ENCODE measurements at regions not wholly inside any gene's neighbourhood (a gene's known extent, or its start where the extent isn't known, plus 50 kb on each side); places are given as distances from the start of the nearest gene placed in this dataset.

GRCh38 chr19:28636016-28636629 is 576.8 kb downstream of the UQCRFS1 start:
- Histone ChIP-seq H3K4me1 (no peaks in the 10 kb centered on the region), H3K9me3 (peaks cover 0 to 16% (median 2%) of the 10 kb centered on the region in 12 donors), H3K27ac (no peak overlapping the region), H3K4me3 (no peak overlapping the region), H3K27me3 (peaks cover 0 to 5% (median 0%) of the 10 kb centered on the region in 9 donors), H3K36me3 (no peaks in the 10 kb centered on the region)
- ATAC-seq = no peak
- DNase-seq = no peak
- intact Hi-C loops (cut with DNase I) = loop anchor here in 1 of 10 donors (10.0 kb wide), 1 partner anchor 171 kb away; no protein-coding TSS in a partner anchor
- WGBS, 4 donors = 58 to 78% (median 72%) methylated on average over 5 of the region's 5 CpGs
- no peak for TF ChIP-seq CTCF (IDR thresholded peaks at IDR 0.05)
- TF ChIP-seq POLR2A (IDR thresholded peaks at IDR 0.05) = no peak

- H3K27ac ChIP-seq = no peak overlapping the region
- H3K4me3 ChIP-seq = no peak overlapping the region
- DNase-seq (no peak), ATAC-seq (no peak)
- H3K27me3 ChIP-seq = peaks cover 0 to 5% (median 0%) of the 10 kb centered on the region in 9 donors
- no peaks in the 10 kb centered on the region for H3K36me3 ChIP-seq
- peaks cover 0 to 16% (median 2%) of the 10 kb centered on the region in 12 donors for H3K9me3 ChIP-seq
- WGBS, 4 donors = 59 to 67% (median 63%) methylated on average over 1 of the region's 1 CpG
- TF ChIP-seq POLR2A (IDR thresholded peaks at IDR 0.05) (no peak), CTCF (IDR thresholded peaks at IDR 0.05) (no peak)
- no peaks in the 10 kb centered on the region for H3K4me1 ChIP-seq
- intact Hi-C loops (cut with DNase I) = loop anchor here in 6 of 10 donors (5.0 to 10.0 kb wide), 2 partner anchors 168 to 170 kb away; no protein-coding TSS in a partner anchor
Observed at GRCh38 chr19:28634837-28635236, 578.1 kb downstream of the UQCRFS1 start.

- Histone ChIP-seq H3K36me3 (no peaks in the 10 kb centered on the region), H3K9me3 (peaks cover 0 to 23% (median 2%) of the 10 kb centered on the region in 12 donors), H3K27me3 (peaks cover 0 to 5% (median 0%) of the 10 kb centered on the region in 9 donors), H3K4me1 (no peaks in the 10 kb centered on the region), H3K4me3 (no peak overlapping the region), H3K27ac (no peak overlapping the region)
- no peak for ATAC-seq
- TF ChIP-seq CTCF (IDR thresholded peaks at IDR 0.05) (no peak), POLR2A (IDR thresholded peaks at IDR 0.05) (no peak)
- intact Hi-C loops (cut with DNase I) = loop anchor here in 6 of 10 donors (5.0 to 10.0 kb wide), 2 partner anchors 167 to 169 kb away; no protein-coding TSS in a partner anchor
- DNase-seq = no peak
Observed at GRCh38 chr19:28634019-28634328, 579.0 kb downstream of the UQCRFS1 start.

GRCh38 chr19:28633319-28634018 is 579.5 kb downstream of the UQCRFS1 start:
- H3K27ac ChIP-seq = no peak overlapping the region
- WGBS, 4 donors = 37 to 43% (median 41%) methylated on average over 8 of the region's 8 CpGs
- DNase-seq = peak in 1 of 5 donors; percentile 28

More at GRCh38 chr19:28633319-28634018, 579.5 kb downstream of the UQCRFS1 start:
- ATAC-seq = peak in 2 of 4 donors; percentile 57 to 79
- Histone ChIP-seq H3K9me3 (peaks cover 0 to 25% (median 2%) of the 10 kb centered on the region in 12 donors), H3K36me3 (no peaks in the 10 kb centered on the region), H3K27me3 (peaks cover 0 to 5% (median 0%) of the 10 kb centered on the region in 9 donors), H3K4me3 (no peak overlapping the region), H3K4me1 (no peaks in the 10 kb centered on the region)
- intact Hi-C loops (cut with DNase I) = loop anchor here in 9 of 10 donors (1.0 to 10.0 kb wide), 4 partner anchors 166 to 169 kb away; no protein-coding TSS in a partner anchor
- TF ChIP-seq CTCF (IDR thresholded peaks at IDR 0.05) (peak; percentile 47 to 74 (median 66)), POLR2A (IDR thresholded peaks at IDR 0.05) (no peak)

Measured in heart left ventricle (tissue), 16 donors.